ENCODE measurements at regions not wholly inside any gene's neighbourhood (a gene's known extent, or its start where the extent isn't known, plus 50 kb on each side); places are given as distances from the start of the nearest gene placed in this dataset.

GRCh38 chr12:98409548-98409947, 105.8 kb upstream of the TMPO start:
- no peak for DNase-seq

GRCh38 chr12:98410356-98410755, 105.0 kb upstream of the TMPO start:
- no peak for DNase-seq

- no peak for DNase-seq
Measured at GRCh38 chr12:98416845-98417244, 98.5 kb upstream of the TMPO start.

GRCh38 chr12:98417266-98417665, 98.1 kb upstream of the TMPO start:
- no peak for DNase-seq

GRCh38 chr12:98418357-98419075, 96.9 kb upstream of the TMPO start:
- DNase-seq: no peak

- DNase-seq: no peak
Measured at GRCh38 chr12:98419081-98419794, 96.2 kb upstream of the TMPO start.

- DNase-seq: no peak
Measured at GRCh38 chr12:98419795-98420404, 95.5 kb upstream of the TMPO start.

GRCh38 chr12:98420461-98420860, 94.9 kb upstream of the TMPO start:
- no peak for DNase-seq

- DNase-seq: no peak
Measured at GRCh38 chr12:98421316-98421715, 94.1 kb upstream of the TMPO start.

- DNase-seq: no peak
Measured at GRCh38 chr12:98422359-98422758, 93.0 kb upstream of the TMPO start.

- no peak for DNase-seq
Measured at GRCh38 chr12:98422812-98423211, 92.6 kb upstream of the TMPO start.

GRCh38 chr12:98423963-98424362, 91.4 kb upstream of the TMPO start:
- DNase-seq: no peak

- DNase-seq: peak; percentile 27
Measured at GRCh38 chr12:98424726-98425401, 90.5 kb upstream of the TMPO start.

GRCh38 chr12:98425859-98426258, 89.5 kb upstream of the TMPO start:
- DNase-seq: no peak

- DNase-seq: no peak
Measured at GRCh38 chr12:98431089-98431488, 84.3 kb upstream of the TMPO start.

- DNase-seq: no peak
Measured at GRCh38 chr12:98437166-98437565, 78.2 kb upstream of the TMPO start.

GRCh38 chr12:98437806-98438595, 77.4 kb upstream of the TMPO start:
- no peak for DNase-seq

- no peak for DNase-seq
Measured at GRCh38 chr12:98438656-98439230, 76.6 kb upstream of the TMPO start.

- no peak for DNase-seq
Measured at GRCh38 chr12:98439471-98439951, 75.9 kb upstream of the TMPO start.

GRCh38 chr12:98439981-98440581, 75.3 kb upstream of the TMPO start:
- no peak for DNase-seq

GRCh38 chr12:98446060-98446459, 69.3 kb upstream of the TMPO start:
- no peak for DNase-seq

GRCh38 chr12:98446682-98447081, 68.7 kb upstream of the TMPO start:
- DNase-seq: no peak

Data from stimulated activated naive CD4-positive, alpha-beta T cell treated with Interleukin-2 at 50 U/mL for 16 hours (primary cell).